HUES6 (cell line): ENCODE measurements at regions not wholly inside any gene's neighbourhood (a gene's known extent, or its start where the extent isn't known, plus 50 kb on each side); places are given as distances from the start of the nearest gene placed in this dataset.

Source experiments
- H3K27ac ChIP-seq: 2 replicates; pipeline ENCODE4 v1.7.0; 2013; ENCODE audit warnings: low read depth, mild to moderate bottlenecking, low read length, inconsistent platforms
- H3K27me3 ChIP-seq: 2 replicates; pipeline ENCODE4 v1.6.1; 2013; ENCODE audit warnings: low read length; ENCODE audit not compliant: control insufficient read depth, insufficient read depth
- H3K36me3 ChIP-seq: 2 replicates; pipeline ENCODE4 v1.6.1; 2013; ENCODE audit warnings: low read length; ENCODE audit not compliant: control insufficient read depth, insufficient read depth
- H3K4me1 ChIP-seq: 2 replicates; pipeline ENCODE4 v1.6.1; 2013; ENCODE audit warnings: low read length; ENCODE audit not compliant: control insufficient read depth, insufficient read depth
- H3K4me3 ChIP-seq: 2 replicates; pipeline ENCODE4 v1.5.1; 2013; ENCODE audit warnings: low read depth, low read length
- H3K9ac ChIP-seq: one replicate; pipeline ENCODE4 v1.6.1; 2013; ENCODE audit warnings: mild to moderate bottlenecking, low read length
- H3K9me3 ChIP-seq: 2 replicates; pipeline ENCODE4 v1.6.1; 2013; ENCODE audit warnings: low read depth, low read length; ENCODE audit not compliant: control insufficient read depth, insufficient read depth

DNA sequence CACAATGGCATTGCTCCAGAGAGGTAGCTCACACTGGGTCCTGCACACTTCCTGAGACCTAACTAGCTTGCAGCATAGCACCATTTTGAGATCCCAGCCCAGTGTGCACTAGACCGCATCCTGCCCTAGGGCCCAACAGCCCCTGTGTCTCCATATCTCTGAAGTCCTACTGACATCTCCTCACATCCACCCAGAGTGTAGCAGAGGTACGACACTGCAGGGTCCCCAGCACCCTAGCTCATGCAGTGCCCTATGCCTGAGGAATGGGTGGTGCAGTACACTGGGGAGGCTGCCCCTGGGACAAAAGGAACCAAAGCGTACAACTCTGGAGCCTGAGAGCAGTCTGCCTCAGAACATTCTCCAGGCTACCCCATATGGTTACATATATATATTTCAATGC, 111.4 kb upstream of the DEPDC1 start:
- H3K9ac ChIP-seq: no peak overlapping the region
- no peaks in the 10 kb centered on the region for H3K4me1 ChIP-seq
- no peaks in the 10 kb centered on the region for H3K27me3 ChIP-seq
- H3K4me3 ChIP-seq: no peak overlapping the region
- no peak overlapping the region for H3K27ac ChIP-seq
- H3K36me3 ChIP-seq: no peaks in the 10 kb centered on the region
- H3K9me3 ChIP-seq: no peaks in the 10 kb centered on the region; the same call in 1 of the 2 replicates

DNA sequence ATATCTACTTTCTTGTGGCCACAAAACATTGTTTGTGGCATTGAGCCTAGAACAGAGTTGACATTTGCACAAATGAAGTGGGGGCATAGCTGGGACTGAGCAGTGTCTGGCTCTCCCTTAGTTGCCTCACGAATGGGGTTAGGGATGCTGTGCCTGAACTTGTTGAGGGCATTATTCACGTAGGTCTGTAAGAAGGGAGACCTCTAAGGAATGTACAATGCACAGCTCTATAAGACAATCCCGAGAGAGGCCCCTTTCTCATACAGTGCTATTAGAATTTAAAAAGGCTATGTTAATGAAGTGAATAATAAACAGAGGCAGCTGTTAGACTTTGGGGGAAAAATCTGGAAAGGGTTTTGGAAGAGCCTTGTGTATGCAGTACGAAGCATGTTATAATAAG, 118.4 kb upstream of the DEPDC1 start:
- Histone ChIP-seq H3K27ac (no peak overlapping the region), H3K9ac (no peak overlapping the region), H3K4me1 (no peaks in the 10 kb centered on the region), H3K9me3 (peaks cover 21% of the 10 kb centered on the region), H3K36me3 (no peaks in the 10 kb centered on the region), H3K4me3 (no peak overlapping the region), H3K27me3 (peaks cover 3% of the 10 kb centered on the region; the same call in 1 of the 2 replicates)

DNA sequence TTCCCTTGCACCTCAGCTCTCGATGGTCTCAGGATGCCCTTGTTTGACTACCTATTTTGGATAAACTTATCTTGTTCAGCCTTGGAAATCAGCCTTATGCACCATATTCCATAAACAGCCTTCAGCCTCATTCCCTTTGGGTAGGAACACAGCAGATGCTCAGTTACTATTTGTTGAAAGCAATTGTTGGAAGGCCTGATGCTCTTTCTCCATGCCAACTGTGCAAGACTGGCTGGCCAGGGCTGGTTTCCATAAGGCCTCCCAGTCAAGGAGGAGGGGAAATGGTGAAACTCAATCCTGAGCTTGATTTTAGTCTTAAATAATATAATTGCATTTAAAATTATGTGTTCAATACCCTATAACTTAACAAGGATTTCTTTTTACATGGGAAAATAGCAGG, 121.1 kb upstream of the DEPDC1 start:
- Histone ChIP-seq H3K4me3 (no peak overlapping the region), H3K27me3 (peaks cover 3% of the 10 kb centered on the region; the same call in 1 of the 2 replicates), H3K9me3 (peaks cover 42% of the 10 kb centered on the region), H3K36me3 (no peaks in the 10 kb centered on the region), H3K4me1 (no peaks in the 10 kb centered on the region), H3K27ac (no peak overlapping the region), H3K9ac (no peak overlapping the region)

DNA sequence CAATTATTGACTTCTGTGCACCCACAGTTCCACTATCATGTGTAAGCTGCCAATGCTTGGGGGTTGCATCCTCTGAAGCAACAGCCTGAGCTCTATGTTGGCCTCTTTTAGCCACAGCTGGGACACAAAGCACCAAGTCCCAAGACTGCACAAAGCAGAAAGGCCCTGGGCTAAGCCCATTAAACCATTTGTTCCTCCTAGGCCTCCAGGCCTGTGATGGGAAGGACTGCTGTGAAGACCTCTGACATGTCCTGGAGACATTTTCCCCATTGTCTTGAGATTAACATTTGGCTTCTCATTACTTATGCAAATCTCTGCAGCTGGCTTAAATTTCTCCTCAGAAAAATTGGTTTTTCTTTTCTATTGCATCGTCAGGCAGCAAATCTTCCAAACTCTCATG, 123.7 kb upstream of the DEPDC1 start:
- no peak overlapping the region for H3K4me3 ChIP-seq
- H3K9ac ChIP-seq: no peak overlapping the region
- H3K4me1 ChIP-seq: no peaks in the 10 kb centered on the region
- H3K27ac ChIP-seq: no peak overlapping the region
- peaks cover 3% of the 10 kb centered on the region; the same call in 1 of the 2 replicates for H3K27me3 ChIP-seq
- H3K9me3 ChIP-seq: peaks cover 45% of the 10 kb centered on the region
- H3K36me3 ChIP-seq: no peaks in the 10 kb centered on the region

DNA sequence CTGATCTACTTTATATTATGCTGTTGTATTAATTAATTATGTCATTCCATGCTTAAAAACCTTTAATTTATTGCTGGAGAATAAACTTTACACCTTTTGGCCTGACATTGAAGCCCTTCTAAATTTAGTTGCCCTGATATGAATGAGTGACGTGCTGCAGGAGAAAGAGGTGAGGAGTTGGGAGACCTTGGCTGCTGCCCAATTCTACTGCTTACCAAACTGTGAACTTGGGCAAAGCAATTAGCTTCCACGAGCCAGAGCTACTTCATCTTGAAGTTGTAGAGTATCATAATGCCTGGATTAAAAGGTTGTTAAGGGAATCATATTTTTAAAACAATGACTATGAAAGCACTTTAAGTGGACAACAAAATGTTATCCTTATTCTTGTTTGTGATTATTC, 126.8 kb upstream of the DEPDC1 start:
- Histone ChIP-seq H3K27ac (no peak overlapping the region), H3K9ac (no peak overlapping the region), H3K4me1 (no peaks in the 10 kb centered on the region), H3K36me3 (no peaks in the 10 kb centered on the region), H3K9me3 (peaks cover 40% of the 10 kb centered on the region), H3K4me3 (no peak overlapping the region), H3K27me3 (no peaks in the 10 kb centered on the region)

DNA sequence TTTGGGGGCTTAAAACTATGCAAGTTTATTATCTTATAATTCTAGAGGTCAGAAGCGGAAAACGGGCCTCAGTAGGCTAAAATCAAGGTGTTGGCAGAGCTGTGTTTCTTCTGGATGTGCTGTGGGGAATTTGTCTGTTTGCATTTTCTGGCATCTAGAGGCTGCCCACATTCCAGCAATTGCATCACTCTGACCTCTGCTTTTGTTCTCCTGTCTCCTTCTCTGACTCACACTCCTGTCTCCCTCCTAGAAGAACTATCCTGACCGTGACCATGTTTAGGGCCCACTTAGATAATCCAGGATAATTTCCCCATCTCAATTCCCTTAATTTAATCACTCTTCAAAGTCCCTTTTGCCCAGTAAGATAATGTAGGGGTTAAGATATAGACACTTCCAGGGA, 127.4 kb upstream of the DEPDC1 start:
- Histone ChIP-seq H3K27me3 (no peaks in the 10 kb centered on the region), H3K9ac (no peak overlapping the region), H3K9me3 (peaks cover 35% of the 10 kb centered on the region), H3K4me1 (no peaks in the 10 kb centered on the region), H3K4me3 (no peak overlapping the region), H3K36me3 (no peaks in the 10 kb centered on the region), H3K27ac (no peak overlapping the region)

DNA sequence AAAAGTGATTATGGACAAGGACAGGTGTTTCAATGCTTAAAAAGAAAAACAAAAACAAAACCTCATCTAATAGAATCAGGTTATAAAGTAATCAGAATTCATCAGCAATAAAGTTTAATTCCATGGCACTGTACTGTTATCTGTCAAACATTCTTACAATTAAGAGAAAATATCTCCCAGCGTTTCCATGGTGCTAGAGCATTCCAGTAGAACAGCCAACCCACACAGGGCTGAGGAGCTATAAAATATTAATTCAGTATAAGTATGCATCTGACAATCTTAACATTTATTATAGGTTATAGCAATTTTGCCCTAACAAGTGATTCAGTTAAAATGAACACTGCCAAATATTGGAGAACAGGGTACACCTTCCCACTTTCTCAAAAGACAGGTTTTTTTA, 128.7 kb upstream of the DEPDC1 start:
- Histone ChIP-seq H3K9ac (no peak overlapping the region), H3K4me3 (no peak overlapping the region), H3K9me3 (peaks cover 21% of the 10 kb centered on the region), H3K27me3 (no peaks in the 10 kb centered on the region), H3K36me3 (no peaks in the 10 kb centered on the region), H3K4me1 (no peaks in the 10 kb centered on the region), H3K27ac (no peak overlapping the region)

DNA sequence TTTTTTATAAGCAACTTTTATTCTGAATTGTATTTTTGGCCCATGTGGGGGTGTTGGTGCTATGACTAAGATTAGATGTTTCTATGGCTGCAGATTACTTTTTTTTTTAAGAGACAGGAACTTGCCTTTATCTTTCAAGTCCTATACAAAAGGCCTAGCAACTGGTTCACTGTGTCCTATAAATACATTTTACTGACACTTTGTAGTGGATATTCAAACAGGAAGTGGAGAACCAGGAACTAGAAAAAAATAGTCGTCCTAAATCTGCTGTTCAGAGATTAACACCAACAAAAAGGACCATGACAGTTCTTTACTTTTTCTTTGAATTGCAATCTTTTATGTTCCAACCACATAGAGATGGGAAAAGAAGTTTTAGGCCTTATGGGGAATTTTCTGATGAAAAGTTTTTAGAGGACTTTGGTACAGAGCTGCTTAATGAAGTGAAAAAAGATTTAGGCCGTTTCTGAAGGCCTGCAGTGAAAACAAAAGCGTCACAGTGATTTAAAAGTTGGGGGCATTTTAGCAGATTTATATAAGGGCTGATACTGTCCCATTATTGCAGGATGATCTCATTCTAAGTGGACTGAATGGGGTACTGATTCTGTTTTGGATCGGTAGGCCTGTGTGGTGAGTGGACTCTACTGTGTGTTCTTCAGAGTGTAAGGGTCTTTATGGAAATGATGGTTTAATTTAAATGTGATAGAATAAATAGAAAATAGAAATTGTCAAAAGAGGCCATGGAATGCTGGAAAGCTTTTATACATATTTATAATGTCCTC, 136.4 kb upstream of the DEPDC1 start:
- Histone ChIP-seq H3K9me3 (no peaks in the 10 kb centered on the region), H3K4me1 (no peaks in the 10 kb centered on the region), H3K27me3 (no peaks in the 10 kb centered on the region), H3K9ac (no peak overlapping the region), H3K4me3 (no peak overlapping the region), H3K27ac (no peak overlapping the region), H3K36me3 (no peaks in the 10 kb centered on the region)

DNA sequence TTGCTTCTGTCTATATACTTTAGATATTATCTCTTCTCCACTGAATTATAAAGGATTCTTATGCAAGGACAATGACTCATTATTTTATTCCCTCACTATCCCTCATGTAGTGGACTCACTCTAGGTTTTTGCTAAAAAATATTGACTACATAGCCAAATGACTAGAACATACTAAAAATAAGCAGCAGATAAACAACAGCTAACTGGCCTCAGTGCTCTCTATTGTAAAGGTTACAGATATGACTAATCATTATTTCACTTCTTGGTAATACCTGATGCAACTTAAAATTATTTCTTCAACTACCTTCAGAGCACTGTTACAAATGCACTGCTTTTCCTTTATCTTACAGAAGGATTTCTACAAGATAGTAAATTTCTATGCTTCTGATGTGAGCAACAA, 147.6 kb upstream of the DEPDC1 start:
- Histone ChIP-seq H3K9ac (no peak overlapping the region), H3K4me1 (no peaks in the 10 kb centered on the region), H3K4me3 (no peak overlapping the region), H3K27ac (no peak overlapping the region), H3K9me3 (no peaks in the 10 kb centered on the region), H3K36me3 (no peaks in the 10 kb centered on the region), H3K27me3 (no peaks in the 10 kb centered on the region)

DNA sequence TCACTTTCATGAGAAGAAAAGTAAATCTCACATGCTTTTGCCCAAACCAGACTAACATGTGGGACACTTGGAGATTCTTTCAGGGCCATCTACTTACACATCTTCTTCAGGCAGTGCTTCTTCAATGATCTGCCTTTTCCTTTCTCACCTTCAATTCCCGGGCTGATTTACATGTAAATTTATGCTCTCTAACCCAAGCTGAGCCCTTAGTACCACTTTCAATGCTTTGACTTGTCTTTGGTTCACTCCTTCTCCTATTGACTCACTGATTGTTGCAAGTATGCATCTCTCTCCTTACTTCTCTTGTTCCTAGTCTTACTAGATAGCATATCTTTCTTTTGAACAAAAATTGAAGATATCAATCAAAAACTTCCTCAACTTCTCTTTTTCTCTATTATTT, 154.2 kb upstream of the DEPDC1 start:
- H3K9me3 ChIP-seq: no peaks in the 10 kb centered on the region
- H3K27ac ChIP-seq: no peak overlapping the region
- H3K36me3 ChIP-seq: no peaks in the 10 kb centered on the region
- H3K27me3 ChIP-seq: no peaks in the 10 kb centered on the region
- no peak overlapping the region for H3K9ac ChIP-seq
- peaks cover 8% of the 10 kb centered on the region; the same call in 1 of the 2 replicates for H3K4me1 ChIP-seq
- no peak overlapping the region for H3K4me3 ChIP-seq

DNA sequence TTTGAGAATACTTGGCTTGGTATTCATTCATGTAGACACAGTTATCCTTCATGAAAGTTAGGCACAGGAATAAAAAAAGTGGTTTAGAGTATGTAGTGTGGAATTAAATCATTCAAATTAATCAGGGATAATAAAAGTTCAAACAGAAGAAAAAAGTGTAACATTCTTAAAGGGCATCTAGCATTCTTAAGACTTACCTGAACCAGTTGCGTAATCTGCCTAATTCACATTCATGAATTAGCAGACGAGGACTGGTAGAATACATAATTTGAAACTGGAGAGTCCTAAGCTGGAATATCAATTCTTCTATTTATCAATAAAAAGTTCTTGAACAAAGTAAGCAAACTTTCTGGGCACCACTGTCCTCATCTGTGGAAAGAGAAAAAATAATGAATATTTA, 157.0 kb upstream of the DEPDC1 start:
- no peak overlapping the region for H3K4me3 ChIP-seq
- H3K9me3 ChIP-seq: no peaks in the 10 kb centered on the region
- H3K36me3 ChIP-seq: no peaks in the 10 kb centered on the region
- peaks cover 8% of the 10 kb centered on the region; the same call in 1 of the 2 replicates for H3K4me1 ChIP-seq
- H3K9ac ChIP-seq: no peak overlapping the region
- H3K27ac ChIP-seq: no peak overlapping the region
- H3K27me3 ChIP-seq: no peaks in the 10 kb centered on the region
